HUDEP-2 (cell line): ENCODE measurements at regions not wholly inside any gene's neighbourhood (a gene's known extent, or its start where the extent isn't known, plus 50 kb on each side); places are given as distances from the start of the nearest gene placed in this dataset.

ENCODE experiments used
- DNase-seq, 76 experiments: peaks; one replicate each; lab custom pipeline; 2025; ENCODE audit not compliant: unreplicated experiment in 76 of 76; lab: John Stamatoyannopoulos, UW

- no peak for DNase-seq
These were observed 233.5 kb downstream of the MATN1 start for GRCh38 chr1:30489737-30490389.

- DNase-seq, result no peak
These were observed 235.0 kb downstream of the MATN1 start for GRCh38 chr1:30488324-30488913.

- no peak for DNase-seq
These were observed 236.3 kb downstream of the MATN1 start for GRCh38 chr1:30487042-30487441.

- no peak for DNase-seq
These were observed 238.3 kb downstream of the MATN1 start for GRCh38 chr1:30485072-30485471.

GRCh38 chr1:30484668-30485067 lies 238.7 kb downstream of the MATN1 start:
- DNase-seq, result no peak

GRCh38 chr1:30479575-30479974 lies 243.8 kb downstream of the MATN1 start:
- no peak for DNase-seq

- DNase-seq, result no peak
These were observed 244.4 kb downstream of the MATN1 start for GRCh38 chr1:30478799-30479563.

GRCh38 chr1:30478283-30478682 lies 245.1 kb downstream of the MATN1 start:
- no peak for DNase-seq

- DNase-seq, result no peak
These were observed 245.8 kb downstream of the MATN1 start for GRCh38 chr1:30477588-30477987.

- no peak for DNase-seq
These were observed 246.4 kb downstream of the MATN1 start for GRCh38 chr1:30476911-30477459.

GRCh38 chr1:30476476-30476875 lies 246.9 kb downstream of the MATN1 start:
- no peak for DNase-seq

- no peak for DNase-seq
These were observed 247.4 kb downstream of the MATN1 start for GRCh38 chr1:30475966-30476365.

GRCh38 chr1:30475201-30475600 lies 248.2 kb downstream of the MATN1 start:
- DNase-seq, result no peak

- no peak for DNase-seq
These were observed 248.6 kb downstream of the MATN1 start for GRCh38 chr1:30474818-30475200.

GRCh38 chr1:30473922-30474817 lies 249.2 kb downstream of the MATN1 start:
- DNase-seq, result no peak

GRCh38 chr1:30472526-30472925 lies 250.9 kb downstream of the MATN1 start:
- DNase-seq, result no peak

- DNase-seq, result no peak
These were observed 251.4 kb downstream of the MATN1 start for GRCh38 chr1:30472009-30472408.

GRCh38 chr1:30471307-30471706 lies 252.1 kb downstream of the MATN1 start:
- DNase-seq, result no peak

GRCh38 chr1:30469426-30469825 lies 254.0 kb downstream of the MATN1 start:
- DNase-seq, result no peak

GRCh38 chr1:30467101-30467500 lies 256.3 kb downstream of the MATN1 start:
- no peak for DNase-seq

GRCh38 chr1:30466610-30467009 lies 256.8 kb downstream of the MATN1 start:
- no peak for DNase-seq
